GM23338 (cell line): ENCODE measurements at regions not wholly inside any gene's neighbourhood (a gene's known extent, or its start where the extent isn't known, plus 50 kb on each side); places are given as distances from the start of the nearest gene placed in this dataset.

Source experiments
- ATAC-seq: fragments of 200-7000 bp; cut with Tn5 transposase; 3 replicates; pipeline ENCODE4 v1.9.1; 2020
- DNase-seq: peaks from one replicate; pipeline ENCODE4 v3.0.0-alpha.2; 2015; ENCODE audit warnings: low spot score
- H2AFZ ChIP-seq: fragments of 200-600 bp; sonication (generic); 2 replicates; pipeline ENCODE4 v1.8.0; 2016; ENCODE audit warnings: antibody characterized with exemption, mild to moderate bottlenecking, moderate library complexity
- H3F3A ChIP-seq: fragments of 200-600 bp; sonication (generic); replicated peaks from 2 replicates; pipeline ENCODE4 v1.8.0; 2017; ENCODE audit warnings: antibody characterized with exemption, mixed run types, low read depth
- H3K27ac ChIP-seq: fragments of 200-600 bp; sonication (generic); 2 replicates; pipeline ENCODE4 v1.6.1; 2016; ENCODE audit warnings: low read depth
- H3K27me3 ChIP-seq: fragments of 200-600 bp; sonication (generic); 2 replicates; pipeline ENCODE4 v1.8.0; 2016; ENCODE audit warnings: mild to moderate bottlenecking, mixed run types, moderate library complexity; ENCODE audit not compliant: insufficient read depth
- H3K36me3 ChIP-seq: fragments of 200-600 bp; sonication (generic); 2 replicates; pipeline ENCODE4 v1.8.0; 2016; ENCODE audit warnings: mild to moderate bottlenecking; ENCODE audit not compliant: insufficient read depth
- H3K4me1 ChIP-seq: fragments of 200-600 bp; sonication (generic); 2 replicates; pipeline ENCODE4 v1.8.0; 2016; ENCODE audit warnings: mild to moderate bottlenecking, moderate library complexity; ENCODE audit not compliant: insufficient read depth
- H3K4me2 ChIP-seq: fragments of 200-600 bp; sonication (generic); 2 replicates; pipeline ENCODE4 v1.7.1; 2017; ENCODE audit warnings: mixed run types
- H3K4me3 ChIP-seq: fragments of 200-600 bp; sonication (generic); 2 replicates; pipeline ENCODE4 v1.6.1; 2016; ENCODE audit warnings: mixed run types
- H3K79me2 ChIP-seq: fragments of 200-600 bp; sonication (generic); replicated peaks from 2 replicates; pipeline ENCODE4 v1.8.0; 2017; ENCODE audit warnings: mild to moderate bottlenecking; ENCODE audit not compliant: insufficient read depth
- H3K9me2 ChIP-seq: fragments of 200-600 bp; sonication (generic); 2 replicates; pipeline ENCODE4 v1.8.0; 2017; ENCODE audit not compliant: insufficient read depth
- H4K20me1 ChIP-seq: fragments of 200-600 bp; sonication (generic); replicated peaks from 2 replicates; pipeline ENCODE4 v1.8.0; 2017; ENCODE audit warnings: mild to moderate bottlenecking; ENCODE audit not compliant: insufficient read depth
- H3K27ac Mint-ChIP-seq: 2 replicates; pipeline ENCODE4 v1.8.0; 2020; ENCODE audit warnings: inconsistent platforms, mild to moderate bottlenecking, moderate library complexity, mixed read lengths
- H3K27me3 Mint-ChIP-seq: 3 replicates; pipeline ENCODE4 v1.8.0; 2022; ENCODE audit warnings: low read depth, mild to moderate bottlenecking, moderate library complexity, mixed read lengths, inconsistent platforms; ENCODE audit not compliant: insufficient read depth, poor library complexity
- H3K36me3 Mint-ChIP-seq: 3 replicates; pipeline ENCODE4 v1.8.0; 2021; ENCODE audit warnings: low read depth, mild to moderate bottlenecking, inconsistent platforms, moderate library complexity, mixed read lengths
- H3K4me1 Mint-ChIP-seq: 3 replicates; pipeline ENCODE4 v1.8.0; 2020; ENCODE audit warnings: mild to moderate bottlenecking, inconsistent platforms, mixed read lengths
- H3K4me3 Mint-ChIP-seq: 3 replicates; pipeline ENCODE4 v1.8.0; 2021; ENCODE audit warnings: moderate library complexity, mild to moderate bottlenecking, inconsistent platforms, mixed read lengths
- H3K9me3 Mint-ChIP-seq: 3 replicates; pipeline ENCODE4 v1.8.0; 2020; ENCODE audit warnings: moderate library complexity, mild to moderate bottlenecking, inconsistent platforms, mixed read lengths
- CREB1 ChIP-seq: fragments of 250-450 bp; sonication (Bioruptor Pico); IDR thresholded peaks from 2 replicates; pipeline ENCODE4 v1.5.0; 2020; ENCODE audit warnings: low read depth, mild to moderate bottlenecking, moderate library complexity
- CTCF ChIP-seq, 2 experiments: fragments of 200-600 bp in 1 of 2; sonication (generic) in 1 of 2; conservative IDR thresholded peaks; 2 replicates each; pipeline versions ENCODE4 v1.5.1 to v1.6.1; 2016 to 2017; ENCODE audit warnings: antibody characterized with exemption in 2 of 2, low read depth in 2 of 2, mild to moderate bottlenecking in 2 of 2, moderate library complexity in 1 of 2
- ETS1 ChIP-seq: IDR thresholded peaks from 2 replicates; pipeline ENCODE4 v1.6.1; 2016; ENCODE audit warnings: antibody characterized with exemption
- EZH2phosphoT487 ChIP-seq: fragments of 200-600 bp; sonication (generic); IDR thresholded peaks from one replicate; pipeline ENCODE4 v1.8.1; 2018; ENCODE audit warnings: antibody characterized with exemption; ENCODE audit not compliant: unreplicated experiment
- JUNB ChIP-seq: IDR thresholded peaks from one replicate; pipeline ENCODE4 v1.6.1; 2016; ENCODE audit warnings: antibody characterized with exemption; ENCODE audit not compliant: unreplicated experiment
- NANOG ChIP-seq: IDR thresholded peaks from 2 replicates; pipeline ENCODE4 v1.6.1; 2016; ENCODE audit warnings: antibody characterized with exemption, borderline replicate concordance
- REST ChIP-seq: IDR thresholded peaks from one replicate; pipeline ENCODE4 v1.6.1; 2018; ENCODE audit warnings: antibody characterized with exemption; ENCODE audit not compliant: unreplicated experiment
- ZNF114 ChIP-seq: fragments of 250-450 bp; sonication (Bioruptor Pico); IDR thresholded peaks from 2 replicates; pipeline ENCODE4 v1.5.0; 2020; ENCODE audit warnings: mild to moderate bottlenecking, moderate library complexity
- ZNF331 ChIP-seq: fragments of 250-450 bp; sonication (Bioruptor Pico); IDR thresholded peaks from 2 replicates; pipeline ENCODE4 v1.5.0; 2020; ENCODE audit warnings: low read depth, mild to moderate bottlenecking, moderate library complexity
- ZNF462 ChIP-seq: fragments of 250-450 bp; sonication (Bioruptor Pico); IDR thresholded peaks from 2 replicates; pipeline ENCODE4 v1.5.0; 2020; ENCODE audit warnings: mild to moderate bottlenecking, moderate library complexity

- Mint-ChIP-seq H3K4me3 (no peak overlapping the region), H3K9me3 (no peaks in the 10 kb centered on the region), H3K27ac (no peak overlapping the region), H3K27me3 (no peaks in the 10 kb centered on the region), H3K36me3 (no peaks in the 10 kb centered on the region), H3K4me1 (no peaks in the 10 kb centered on the region; the same call in 2 of the 3 replicates)
- no peak overlapping the region for H3K4me3 ChIP-seq
- no peaks in the 10 kb centered on the region for H3K27me3 ChIP-seq
- DNase-seq: no peak
- H3K4me2 ChIP-seq: no peak overlapping the region
- no peaks in the 10 kb centered on the region for H3K36me3 ChIP-seq
- no peak for ATAC-seq
- no peak overlapping the region for H3K27ac ChIP-seq
- H2AFZ ChIP-seq: no peak overlapping the region
- no peaks in the 10 kb centered on the region for H3F3A ChIP-seq
- no peaks in the 10 kb centered on the region for H4K20me1 ChIP-seq
- H3K4me1 ChIP-seq: no peaks in the 10 kb centered on the region
- H3K9me2 ChIP-seq: peaks cover 5% of the 10 kb centered on the region; the same call in 1 of the 2 replicates
- TF ChIP-seq CREB1 (CRISPR knock-in tag): no peak
- TF ChIP-seq JUNB: no peak
- no peak for TF ChIP-seq CTCF (conservative IDR thresholded peaks at IDR 0.05; ENCODE audit: low read depth in 2 of 2)
- TF ChIP-seq EZH2phosphoT487: no peak
- no peak for TF ChIP-seq ZNF331 (CRISPR knock-in tag)
- no peak for TF ChIP-seq ETS1
- no peak for TF ChIP-seq NANOG
- TF ChIP-seq ZNF114 (CRISPR knock-in tag): no peak
- TF ChIP-seq REST: no peak
- TF ChIP-seq ZNF462 (CRISPR knock-in tag): no peak
- H3K79me2 ChIP-seq: no peaks in the 10 kb centered on the region
Observed at GRCh38 chr18:64807560-64807959, 658.7 kb upstream of the LINC00305 start.
